T-helper 2 cell treated with Interferon-gamma antibody and Interleukin-4, amounts not matched to agents 5 μg/mL and 100 μg/mL, for 36 hours (primary cell): ENCODE measurements at regions not wholly inside any gene's neighbourhood (a gene's known extent, or its start where the extent isn't known, plus 50 kb on each side); places are given as distances from the start of the nearest gene placed in this dataset.

Experiments used
- DNase-seq: peaks from one replicate; pipeline ENCODE4 v3.0.0; 2021; ENCODE audit warnings: low spot score
- H3K27ac Mint-ChIP-seq: one replicate; pipeline ENCODE4 v1.8.0; 2021; ENCODE audit warnings: mild to moderate bottlenecking, mixed read lengths
- H3K27me3 Mint-ChIP-seq: one replicate; pipeline ENCODE4 v1.8.0; 2021; ENCODE audit warnings: low read depth, mixed read lengths
- H3K36me3 Mint-ChIP-seq: one replicate; pipeline ENCODE4 v1.8.0; 2021; ENCODE audit warnings: low read depth, mixed read lengths
- H3K4me1 Mint-ChIP-seq: one replicate; pipeline ENCODE4 v1.8.0; 2021; ENCODE audit warnings: low read depth, mixed read lengths
- H3K4me3 Mint-ChIP-seq: one replicate; pipeline ENCODE4 v1.8.0; 2022; ENCODE audit warnings: mild to moderate bottlenecking, moderate library complexity, mixed read lengths
- H3K9me3 Mint-ChIP-seq: one replicate; pipeline ENCODE4 v1.8.0; 2021; ENCODE audit warnings: mixed read lengths

- Mint-ChIP-seq H3K27ac (no peak overlapping the region), H3K36me3 (no peaks in the 10 kb centered on the region), H3K9me3 (peaks cover 8% of the 10 kb centered on the region), H3K4me1 (no peaks in the 10 kb centered on the region), H3K27me3 (peaks cover 2% of the 10 kb centered on the region), H3K4me3 (no peak overlapping the region)
- no peak for DNase-seq
These were observed 98.8 kb upstream of the EOLA2 start for GRCh38 chrX:150037041-150037440.

GRCh38 chrX:150038315-150038714, 100.0 kb upstream of the EOLA2 start:
- DNase-seq = no peak
- Mint-ChIP-seq H3K27me3 (peaks cover 2% of the 10 kb centered on the region), H3K4me3 (no peak overlapping the region), H3K4me1 (no peaks in the 10 kb centered on the region), H3K36me3 (no peaks in the 10 kb centered on the region), H3K9me3 (peaks cover 8% of the 10 kb centered on the region), H3K27ac (no peak overlapping the region)

GRCh38 chrX:150038986-150039599, 100.8 kb upstream of the EOLA2 start:
- Mint-ChIP-seq H3K36me3 (no peaks in the 10 kb centered on the region), H3K27ac (no peak overlapping the region), H3K4me1 (no peaks in the 10 kb centered on the region), H3K9me3 (peaks cover 7% of the 10 kb centered on the region), H3K4me3 (no peak overlapping the region), H3K27me3 (peaks cover 2% of the 10 kb centered on the region)
- no peak for DNase-seq

DNA sequence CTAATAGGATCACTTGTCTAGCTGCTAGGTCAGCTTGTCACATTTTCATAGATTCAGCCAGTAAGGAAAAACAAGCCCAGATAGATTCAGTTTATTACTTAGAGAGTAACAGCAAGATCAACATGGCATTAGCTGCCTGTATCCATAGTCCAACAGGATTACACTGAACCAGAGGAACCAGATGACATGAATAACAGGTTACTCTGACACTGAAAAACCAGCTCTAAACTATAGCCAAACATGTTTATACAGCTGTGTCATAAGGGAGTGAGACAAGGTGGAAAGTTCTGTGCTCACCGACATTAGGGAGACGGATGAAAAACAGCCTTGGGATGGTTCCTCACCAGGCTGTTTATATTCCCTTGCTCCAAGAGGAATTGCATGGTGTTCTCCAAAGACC, 102.9 kb upstream of the EOLA2 start:
- no peaks in the 10 kb centered on the region for H3K4me1 Mint-ChIP-seq
- H3K36me3 Mint-ChIP-seq = no peaks in the 10 kb centered on the region
- no peaks in the 10 kb centered on the region for H3K9me3 Mint-ChIP-seq
- H3K4me3 Mint-ChIP-seq = no peak overlapping the region
- peaks cover 13% of the 10 kb centered on the region for H3K27me3 Mint-ChIP-seq
- no peak for DNase-seq
- no peak overlapping the region for H3K27ac Mint-ChIP-seq

GRCh38 chrX:150044556-150044955, 106.3 kb upstream of the EOLA2 start:
- DNase-seq = no peak
- H3K9me3 Mint-ChIP-seq = no peaks in the 10 kb centered on the region
- no peak overlapping the region for H3K4me3 Mint-ChIP-seq
- H3K27ac Mint-ChIP-seq = no peak overlapping the region
- peaks cover 12% of the 10 kb centered on the region for H3K27me3 Mint-ChIP-seq
- no peaks in the 10 kb centered on the region for H3K4me1 Mint-ChIP-seq
- H3K36me3 Mint-ChIP-seq = no peaks in the 10 kb centered on the region

DNA sequence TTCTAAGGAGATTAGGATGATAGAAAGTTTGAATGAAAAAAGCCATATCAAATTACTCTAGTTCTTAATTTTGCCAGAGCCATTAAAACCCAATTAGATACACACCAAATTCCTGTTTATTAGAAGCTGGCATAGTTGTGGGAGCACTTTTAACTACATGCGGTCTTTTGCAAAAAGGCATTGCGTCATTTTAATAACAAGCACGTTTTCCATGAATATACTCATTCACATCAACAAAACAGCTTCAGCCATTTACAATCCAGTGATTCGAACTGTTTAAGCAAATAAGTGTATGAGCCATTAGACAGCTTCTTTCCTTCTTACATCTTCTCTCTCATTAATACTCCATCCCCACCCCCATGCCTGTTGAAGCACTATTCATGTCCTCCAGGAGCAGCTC, 109.5 kb upstream of the EOLA2 start:
- Mint-ChIP-seq H3K4me1 (no peaks in the 10 kb centered on the region), H3K9me3 (no peaks in the 10 kb centered on the region), H3K4me3 (no peak overlapping the region), H3K36me3 (no peaks in the 10 kb centered on the region), H3K27me3 (peaks cover 13% of the 10 kb centered on the region), H3K27ac (no peak overlapping the region)
- DNase-seq = no peak

GRCh38 chrX:150049647-150050046, 111.4 kb upstream of the EOLA2 start:
- no peaks in the 10 kb centered on the region for H3K4me1 Mint-ChIP-seq
- no peaks in the 10 kb centered on the region for H3K9me3 Mint-ChIP-seq
- peaks cover 11% of the 10 kb centered on the region for H3K27me3 Mint-ChIP-seq
- no peak overlapping the region for H3K27ac Mint-ChIP-seq
- no peak overlapping the region for H3K4me3 Mint-ChIP-seq
- no peaks in the 10 kb centered on the region for H3K36me3 Mint-ChIP-seq
- DNase-seq = no peak

DNA sequence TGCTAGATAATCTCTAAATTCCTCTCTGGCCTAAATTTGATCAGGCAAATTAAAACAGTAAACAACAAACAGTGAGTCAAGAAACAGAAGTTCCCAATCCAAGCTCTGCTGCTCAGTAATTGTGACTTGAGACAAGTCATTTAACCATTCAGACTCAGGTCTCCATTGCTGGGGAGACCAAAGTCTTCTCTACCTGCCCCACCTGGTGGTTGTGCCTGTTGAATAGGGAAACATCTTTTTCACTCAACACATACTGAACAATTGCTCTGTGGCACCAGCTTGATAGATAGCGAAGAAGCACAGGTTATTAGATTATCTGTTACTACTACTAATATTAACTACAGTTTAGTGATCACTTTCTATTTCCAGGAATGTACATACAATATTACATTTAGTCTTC, 112.1 kb upstream of the EOLA2 start:
- Mint-ChIP-seq H3K27ac (no peak overlapping the region), H3K4me1 (no peaks in the 10 kb centered on the region), H3K27me3 (peaks cover 7% of the 10 kb centered on the region), H3K4me3 (no peak overlapping the region), H3K36me3 (no peaks in the 10 kb centered on the region), H3K9me3 (no peaks in the 10 kb centered on the region)
- DNase-seq = no peak

- H3K27ac Mint-ChIP-seq = no peak overlapping the region
- no peaks in the 10 kb centered on the region for H3K36me3 Mint-ChIP-seq
- no peaks in the 10 kb centered on the region for H3K9me3 Mint-ChIP-seq
- H3K27me3 Mint-ChIP-seq = peaks cover 3% of the 10 kb centered on the region
- DNase-seq = no peak
- no peaks in the 10 kb centered on the region for H3K4me1 Mint-ChIP-seq
- H3K4me3 Mint-ChIP-seq = no peak overlapping the region
These were observed 112.8 kb upstream of the EOLA2 start for GRCh38 chrX:150051096-150051495.

GRCh38 chrX:150052226-150052625, 113.9 kb upstream of the EOLA2 start:
- no peaks in the 10 kb centered on the region for H3K9me3 Mint-ChIP-seq
- no peak overlapping the region for H3K4me3 Mint-ChIP-seq
- no peaks in the 10 kb centered on the region for H3K36me3 Mint-ChIP-seq
- peaks cover 8% of the 10 kb centered on the region for H3K27me3 Mint-ChIP-seq
- no peak overlapping the region for H3K27ac Mint-ChIP-seq
- no peak for DNase-seq
- no peaks in the 10 kb centered on the region for H3K4me1 Mint-ChIP-seq

DNA sequence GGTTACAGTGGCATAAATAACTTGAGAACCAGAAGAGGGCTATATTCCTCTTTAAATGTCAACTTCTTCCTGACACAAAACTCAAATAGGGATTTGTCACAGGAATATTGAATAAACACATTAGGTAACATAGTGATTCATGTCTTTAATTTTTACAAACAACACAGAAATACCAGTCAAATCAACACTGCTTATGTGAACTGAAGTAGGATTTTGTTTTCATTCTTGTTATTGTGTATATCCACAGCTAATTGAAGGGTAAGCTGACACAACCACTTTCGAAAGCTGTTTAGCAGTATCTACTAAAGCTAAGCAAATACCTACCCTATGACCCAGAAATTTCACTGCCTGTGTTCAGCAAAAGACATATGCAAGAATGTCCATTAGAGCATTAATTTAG, 120.4 kb upstream of the EOLA2 start:
- Mint-ChIP-seq H3K27ac (no peak overlapping the region), H3K4me3 (no peak overlapping the region), H3K36me3 (no peaks in the 10 kb centered on the region), H3K4me1 (peaks cover under 1% of the 10 kb centered on the region), H3K9me3 (no peaks in the 10 kb centered on the region), H3K27me3 (peaks cover 15% of the 10 kb centered on the region)
- DNase-seq = no peak

DNA sequence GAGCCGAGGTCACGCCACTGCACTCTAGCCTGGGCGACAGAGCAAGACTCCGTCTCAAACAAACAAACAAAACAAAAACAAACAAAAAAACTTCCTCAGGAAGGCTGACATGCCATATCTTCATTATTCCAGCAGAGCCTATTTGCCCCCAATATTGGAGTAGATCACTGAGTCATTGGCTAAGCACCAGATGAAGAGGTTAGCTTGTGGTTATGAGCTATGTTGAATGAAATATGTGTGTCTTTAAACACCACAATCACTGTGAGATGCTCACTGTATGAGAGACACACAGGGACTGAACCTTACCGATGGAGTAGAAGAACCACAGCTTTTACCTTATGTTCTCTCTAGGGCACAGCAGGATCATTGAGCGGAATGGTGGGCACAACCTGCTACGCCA, 122.1 kb upstream of the EOLA2 start:
- peaks cover 2% of the 10 kb centered on the region for H3K4me1 Mint-ChIP-seq
- peaks cover 15% of the 10 kb centered on the region for H3K27me3 Mint-ChIP-seq
- DNase-seq = no peak
- H3K4me3 Mint-ChIP-seq = no peak overlapping the region
- no peaks in the 10 kb centered on the region for H3K9me3 Mint-ChIP-seq
- no peak overlapping the region for H3K27ac Mint-ChIP-seq
- no peaks in the 10 kb centered on the region for H3K36me3 Mint-ChIP-seq

GRCh38 chrX:150062292-150063137, 124.2 kb upstream of the EOLA2 start:
- Mint-ChIP-seq H3K4me3 (no peak overlapping the region), H3K4me1 (peaks cover 2% of the 10 kb centered on the region), H3K9me3 (no peaks in the 10 kb centered on the region), H3K27me3 (peaks cover 6% of the 10 kb centered on the region), H3K27ac (no peak overlapping the region), H3K36me3 (no peaks in the 10 kb centered on the region)
- DNase-seq = no peak

DNA sequence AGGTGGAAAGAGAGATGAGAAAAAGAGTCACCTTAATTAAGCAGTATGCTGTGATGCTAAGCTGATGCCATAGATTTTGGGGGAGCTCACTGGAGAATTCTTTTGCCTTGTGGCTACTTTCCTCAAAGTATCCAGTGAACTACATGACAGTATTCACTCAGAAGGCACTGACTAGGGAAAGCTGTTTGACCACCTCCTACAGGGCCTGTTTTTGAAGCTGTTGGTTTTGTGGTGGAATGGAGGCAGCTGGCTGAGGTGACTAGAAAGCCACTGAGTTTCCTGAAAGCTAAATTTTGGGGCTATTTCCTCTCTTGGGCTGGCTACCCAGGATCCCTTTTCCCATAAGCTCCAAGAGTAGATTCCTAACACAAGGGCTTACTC, 124.8 kb upstream of the EOLA2 start:
- no peaks in the 10 kb centered on the region for H3K36me3 Mint-ChIP-seq
- no peak overlapping the region for H3K4me3 Mint-ChIP-seq
- peaks cover 2% of the 10 kb centered on the region for H3K4me1 Mint-ChIP-seq
- H3K27me3 Mint-ChIP-seq = peaks cover 3% of the 10 kb centered on the region
- DNase-seq = no peak
- H3K27ac Mint-ChIP-seq = no peak overlapping the region
- H3K9me3 Mint-ChIP-seq = no peaks in the 10 kb centered on the region

DNA sequence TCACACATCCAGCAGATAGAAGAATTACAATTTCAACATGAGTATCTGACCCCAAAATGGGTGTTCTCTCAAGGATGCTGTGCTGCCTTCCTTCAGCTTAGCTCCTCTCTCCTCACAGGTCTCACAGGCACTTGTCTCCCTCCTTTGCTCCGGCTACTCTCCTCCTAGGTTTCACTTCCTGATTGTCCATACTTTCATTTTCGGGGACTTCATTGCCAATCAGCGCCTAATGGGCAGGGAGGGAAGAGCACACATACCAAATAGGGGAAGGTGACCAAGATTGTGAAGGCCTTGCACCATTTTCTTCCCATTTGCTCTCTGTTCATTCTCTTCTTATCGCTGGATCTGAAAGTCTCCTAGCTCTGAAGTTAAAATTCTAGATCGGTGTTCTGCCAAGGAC, 125.4 kb upstream of the EOLA2 start:
- H3K27me3 Mint-ChIP-seq = peaks cover 3% of the 10 kb centered on the region

More for the DNA sequence above, 125.4 kb upstream of the EOLA2 start:
- no peak overlapping the region for H3K4me3 Mint-ChIP-seq
- no peak for DNase-seq
- no peak overlapping the region for H3K27ac Mint-ChIP-seq
- no peaks in the 10 kb centered on the region for H3K36me3 Mint-ChIP-seq
- no peaks in the 10 kb centered on the region for H3K9me3 Mint-ChIP-seq
- H3K4me1 Mint-ChIP-seq = peaks cover 2% of the 10 kb centered on the region
